Activated CD8-positive, alpha-beta memory T cell treated with anti-CD3 and anti-CD28 coated beads for 4 hours (primary cell): ENCODE measurements at regions not wholly inside any gene's neighbourhood (a gene's known extent, or its start where the extent isn't known, plus 50 kb on each side); places are given as distances from the start of the nearest gene placed in this dataset.

Experiments
- DNase-seq, 2 donors: peaks; one replicate each; pipeline ENCODE4 v3.0.0-alpha.2; 2020; ENCODE audit warnings: low read depth in 2 of 2

- no peak for DNase-seq
Measured at GRCh38 chr1:13878021-13878420, 178.0 kb downstream of the PRDM2 start.

GRCh38 chr1:13878451-13878850, 178.5 kb downstream of the PRDM2 start:
- no peak for DNase-seq

- DNase-seq, result no peak
Measured at GRCh38 chr1:13881385-13882088, 181.5 kb downstream of the PRDM2 start.

- no peak for DNase-seq
Measured at GRCh38 chr1:13888351-13888986, 188.5 kb downstream of the PRDM2 start.

GRCh38 chr1:13889495-13889894, 189.5 kb downstream of the PRDM2 start:
- no peak for DNase-seq

- DNase-seq, result no peak
Measured at GRCh38 chr1:13890766-13891165, 190.8 kb downstream of the PRDM2 start.

GRCh38 chr1:13892198-13892597, 192.2 kb downstream of the PRDM2 start:
- DNase-seq, result no peak

- no peak for DNase-seq
Measured at GRCh38 chr1:13892671-13893325, 192.8 kb downstream of the PRDM2 start.

- DNase-seq, result no peak
Measured at GRCh38 chr1:13893409-13893821, 193.4 kb downstream of the PRDM2 start.

GRCh38 chr1:13896932-13897331, 196.9 kb downstream of the PRDM2 start:
- DNase-seq, result no peak

GRCh38 chr1:13898406-13898805, 198.4 kb downstream of the PRDM2 start:
- DNase-seq, result no peak

- no peak for DNase-seq
Measured at GRCh38 chr1:13899856-13900255, 199.9 kb downstream of the PRDM2 start.

- DNase-seq, result no peak
Measured at GRCh38 chr1:13900583-13900982, 200.6 kb downstream of the PRDM2 start.

GRCh38 chr1:13901039-13901438, 201.1 kb downstream of the PRDM2 start:
- DNase-seq, result no peak

GRCh38 chr1:13901597-13901996, 201.6 kb downstream of the PRDM2 start:
- no peak for DNase-seq

GRCh38 chr1:13908128-13908527, 208.1 kb downstream of the PRDM2 start:
- DNase-seq, result no peak

- no peak for DNase-seq
Measured at GRCh38 chr1:13911697-13912619, 212.0 kb downstream of the PRDM2 start.

GRCh38 chr1:13913396-13913795, 213.4 kb downstream of the PRDM2 start:
- DNase-seq, result no peak

GRCh38 chr1:13916530-13916929, 216.5 kb downstream of the PRDM2 start:
- DNase-seq, result no peak

- no peak for DNase-seq
Measured at GRCh38 chr1:13917607-13918006, 217.6 kb downstream of the PRDM2 start.

- no peak for DNase-seq
Measured at GRCh38 chr1:13918862-13919261, 218.9 kb downstream of the PRDM2 start.

- DNase-seq, result no peak
Measured at GRCh38 chr1:13921190-13921589, 221.2 kb downstream of the PRDM2 start.
